Ectodermal cell (in vitro differentiated cells): ENCODE measurements at regions not wholly inside any gene's neighbourhood (a gene's known extent, or its start where the extent isn't known, plus 50 kb on each side); places are given as distances from the start of the nearest gene placed in this dataset.

ENCODE experiments used
- H3K27ac ChIP-seq: 2 replicates; pipeline ENCODE4 v1.7.0; 2013; ENCODE audit warnings: mild to moderate bottlenecking, low read depth, low read length; ENCODE audit not compliant: insufficient read depth, poor library complexity, severe bottlenecking
- H3K27me3 ChIP-seq: 2 replicates; pipeline ENCODE4 v1.7.0; 2013; ENCODE audit warnings: mild to moderate bottlenecking, low read length; ENCODE audit not compliant: insufficient read depth, control insufficient read depth, poor library complexity, severe bottlenecking
- H3K36me3 ChIP-seq: one replicate; pipeline ENCODE4 v1.7.0; 2013; ENCODE audit warnings: low read length; ENCODE audit not compliant: control insufficient read depth, insufficient read depth
- H3K4me1 ChIP-seq: one replicate; pipeline ENCODE4 v1.7.0; 2013; ENCODE audit warnings: low read length; ENCODE audit not compliant: control insufficient read depth, insufficient read depth
- H3K4me3 ChIP-seq: 2 replicates; pipeline ENCODE4 v1.7.0; 2013; ENCODE audit warnings: low read depth, low read length, control low read depth; ENCODE audit not compliant: insufficient read depth
- H3K9me3 ChIP-seq: 2 replicates; pipeline ENCODE4 v1.7.0; 2013; ENCODE audit warnings: mild to moderate bottlenecking, low read length, moderate library complexity; ENCODE audit not compliant: control insufficient read depth
- WGBS, 2 experiments: methylation state at CpG; one replicate each; pipeline ENCODE4 v1.1.7; 2013; ENCODE audit warnings: missing lambda C conversion rate in 2 of 2; 5-methylcytosine and 5-hydroxymethylcytosine counted together

GRCh38 chr2:53231908-53232307, 535.7 kb upstream of the CHAC2 start:
- Histone ChIP-seq H3K27me3 (no peaks in the 10 kb centered on the region), H3K9me3 (no peaks in the 10 kb centered on the region), H3K27ac (no peak overlapping the region), H3K36me3 (no peaks in the 10 kb centered on the region), H3K4me3 (no peak overlapping the region), H3K4me1 (peaks cover 8% of the 10 kb centered on the region)
- 60 to 67% methylated on average over 3 of the region's 3 CpGs for WGBS, 2 experiments

DNA sequence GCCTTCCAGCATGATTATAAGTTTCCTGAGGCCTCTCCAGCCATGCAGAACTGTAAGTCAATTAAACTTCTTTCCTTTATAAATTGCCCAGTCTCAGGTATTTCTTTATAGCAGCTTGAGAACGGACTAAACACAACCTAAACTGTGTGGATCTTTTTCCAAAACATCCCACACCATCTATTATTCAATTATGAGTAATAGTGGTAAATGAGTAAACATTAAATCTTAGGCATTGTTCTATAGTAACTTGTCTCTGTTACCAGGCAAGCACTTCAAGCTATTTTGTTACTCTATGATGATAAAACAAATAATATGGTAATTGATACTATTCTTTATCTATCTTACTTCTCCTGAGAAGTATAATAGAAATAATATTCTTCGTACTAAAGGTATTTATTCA, 536.9 kb upstream of the CHAC2 start:
- no peaks in the 10 kb centered on the region for H3K9me3 ChIP-seq

DNA sequence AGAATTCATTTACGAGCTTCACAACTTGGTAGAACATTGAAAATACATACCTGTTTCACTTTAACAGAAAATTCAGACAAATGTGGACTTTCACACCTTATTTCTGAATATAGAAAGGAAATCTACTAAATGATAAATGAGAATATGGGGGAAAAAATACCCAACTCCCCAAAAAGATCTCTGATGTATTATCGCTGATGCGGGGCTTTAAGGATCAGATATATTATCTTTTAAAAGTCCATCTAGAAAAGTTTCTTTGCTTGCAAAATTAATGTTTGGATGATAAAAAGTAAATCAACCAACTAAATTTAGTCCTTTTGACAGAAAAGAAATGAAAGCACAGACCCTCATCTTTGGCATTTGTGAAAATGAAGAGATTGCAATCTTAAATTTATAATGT, 540.1 kb upstream of the CHAC2 start:
- Histone ChIP-seq H3K27ac (no peak overlapping the region), H3K27me3 (no peaks in the 10 kb centered on the region), H3K36me3 (no peaks in the 10 kb centered on the region), H3K4me3 (no peak overlapping the region), H3K4me1 (no peaks in the 10 kb centered on the region), H3K9me3 (no peaks in the 10 kb centered on the region)
- 100% methylated on average over 1 of the region's 3 CpGs for WGBS, 2 experiments

More for the DNA sequence above, 536.9 kb upstream of the CHAC2 start:
- no peaks in the 10 kb centered on the region for H3K27me3 ChIP-seq
- 86 to 100% methylated on average over 1 of the region's 2 CpGs for WGBS, 2 experiments
- H3K4me1 ChIP-seq = peaks cover 7% of the 10 kb centered on the region
- no peaks in the 10 kb centered on the region for H3K36me3 ChIP-seq
- H3K4me3 ChIP-seq = no peak overlapping the region
- H3K27ac ChIP-seq = no peak overlapping the region

DNA sequence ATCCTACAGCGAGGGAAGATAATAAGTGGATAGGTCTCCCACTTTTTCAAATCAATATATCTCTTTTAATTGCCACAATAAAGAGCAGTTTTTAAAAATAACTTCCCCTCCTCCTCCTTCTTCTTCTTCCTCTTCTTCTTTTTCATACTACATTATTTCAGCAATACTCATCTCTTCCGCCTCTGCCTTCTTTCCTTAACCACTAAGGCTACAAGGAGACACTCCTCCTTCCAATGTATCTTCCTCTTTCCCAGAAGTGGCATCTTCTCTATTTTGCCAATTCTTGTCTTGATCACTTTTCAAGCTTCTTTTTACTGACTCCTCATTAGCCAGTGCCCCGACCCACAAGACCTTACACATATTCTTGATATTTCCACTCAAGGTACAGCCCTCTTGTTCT, 546.6 kb upstream of the CHAC2 start:
- Histone ChIP-seq H3K27ac (no peak overlapping the region), H3K4me3 (no peak overlapping the region), H3K9me3 (no peaks in the 10 kb centered on the region), H3K36me3 (no peaks in the 10 kb centered on the region), H3K4me1 (no peaks in the 10 kb centered on the region), H3K27me3 (no peaks in the 10 kb centered on the region)
- WGBS, 2 experiments = 93 to 94% methylated on average over 3 of the region's 3 CpGs

DNA sequence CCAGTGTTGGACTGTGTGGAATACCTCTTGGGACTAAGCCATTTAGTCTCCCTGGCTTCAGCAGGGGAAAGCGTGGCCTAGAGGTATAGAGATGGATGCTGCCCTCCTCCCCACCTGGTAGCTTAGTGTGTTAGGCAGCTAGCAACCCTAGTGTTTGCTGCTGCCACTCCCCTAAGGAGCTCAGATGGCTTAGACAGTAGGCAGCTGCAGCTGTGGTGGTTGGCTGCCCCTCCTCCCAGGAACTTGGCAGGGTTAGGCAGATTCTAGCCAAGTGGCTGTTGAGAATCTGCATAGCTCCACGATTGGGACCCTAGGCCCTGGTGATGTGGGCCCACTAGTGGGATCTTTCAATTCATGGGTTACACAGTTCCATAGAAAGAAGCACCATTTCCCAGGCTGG, 550.4 kb upstream of the CHAC2 start:
- 89 to 94% methylated on average over 2 of the region's 2 CpGs for WGBS, 2 experiments
- H3K36me3 ChIP-seq = no peaks in the 10 kb centered on the region
- H3K27me3 ChIP-seq = no peaks in the 10 kb centered on the region
- H3K4me1 ChIP-seq = no peaks in the 10 kb centered on the region
- H3K27ac ChIP-seq = no peak overlapping the region
- H3K9me3 ChIP-seq = no peaks in the 10 kb centered on the region
- H3K4me3 ChIP-seq = no peak overlapping the region

DNA sequence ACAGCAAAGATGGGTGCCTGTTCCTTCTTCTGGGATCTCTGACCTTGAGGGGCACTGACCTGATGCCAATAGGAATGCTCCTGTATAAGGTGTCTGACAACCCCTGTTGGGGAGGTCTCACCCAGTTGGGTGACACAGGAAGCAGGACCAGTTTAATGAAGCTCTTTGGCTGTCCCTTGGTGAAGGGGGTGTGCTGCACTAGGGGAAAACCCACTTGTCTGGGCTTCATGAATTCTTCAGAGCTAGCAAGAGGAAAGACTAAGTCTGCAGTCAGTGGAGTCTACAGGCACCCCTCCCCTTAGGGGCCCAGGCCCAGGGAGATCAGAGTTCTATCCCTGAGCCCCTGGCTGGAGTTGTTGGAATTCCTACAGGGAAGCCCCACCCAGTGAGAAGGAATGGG, 550.8 kb upstream of the CHAC2 start:
- Histone ChIP-seq H3K4me1 (no peaks in the 10 kb centered on the region), H3K4me3 (no peak overlapping the region), H3K36me3 (no peaks in the 10 kb centered on the region), H3K9me3 (no peaks in the 10 kb centered on the region), H3K27me3 (no peaks in the 10 kb centered on the region), H3K27ac (no peak overlapping the region)

DNA sequence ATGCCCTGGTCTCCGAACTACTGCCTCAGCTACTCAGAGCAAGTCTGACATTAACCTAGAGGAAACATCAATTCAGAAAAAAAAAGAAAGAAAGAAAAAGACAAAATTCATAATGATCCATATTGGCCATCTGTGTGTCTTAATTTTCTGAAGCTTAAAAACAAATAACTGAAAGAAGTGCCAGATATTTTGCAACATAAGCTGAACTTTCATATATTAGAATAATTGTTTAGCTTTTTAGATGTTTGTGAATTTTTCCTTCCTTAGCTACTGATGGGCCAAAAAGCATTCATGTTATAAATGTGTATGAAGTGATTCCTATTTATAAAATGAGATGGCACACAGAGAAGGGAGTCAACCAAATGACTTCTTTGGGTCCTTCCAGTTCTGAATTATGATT, 555.0 kb upstream of the CHAC2 start:
- H3K4me1 ChIP-seq = no peaks in the 10 kb centered on the region
- H3K9me3 ChIP-seq = no peaks in the 10 kb centered on the region
- H3K27me3 ChIP-seq = no peaks in the 10 kb centered on the region
- no peaks in the 10 kb centered on the region for H3K36me3 ChIP-seq
- no peak overlapping the region for H3K4me3 ChIP-seq
- no peak overlapping the region for H3K27ac ChIP-seq
- WGBS, 2 experiments = 83 to 100% methylated on average over 1 of the region's 1 CpG

DNA sequence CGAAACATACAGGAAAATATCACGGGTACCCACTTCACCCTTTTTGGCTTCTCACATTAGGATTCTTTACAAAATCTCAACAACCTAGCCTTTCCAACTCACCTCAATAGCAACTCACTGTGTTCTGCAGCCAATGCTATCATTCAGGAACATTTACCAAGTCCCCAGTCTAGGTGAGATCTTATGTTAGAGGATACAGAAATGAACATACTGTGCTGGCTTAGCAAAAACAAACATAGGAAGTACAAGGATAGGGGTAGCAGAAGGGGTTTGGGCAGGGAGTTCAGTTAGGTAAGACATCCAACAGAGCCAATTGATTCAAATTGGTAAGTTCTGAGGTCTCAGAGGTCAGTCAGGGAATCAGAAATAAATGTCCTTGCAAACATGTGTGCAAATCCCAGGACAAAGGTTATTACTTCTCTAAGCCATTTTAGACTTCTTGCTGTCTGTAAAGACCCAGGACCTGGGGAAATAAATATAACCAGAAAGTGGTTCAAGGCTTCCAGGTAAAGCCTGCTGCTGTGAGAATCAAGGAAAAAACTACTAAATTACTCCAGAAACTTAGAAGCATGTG, 556.3 kb upstream of the CHAC2 start:
- Histone ChIP-seq H3K4me1 (no peaks in the 10 kb centered on the region), H3K4me3 (no peak overlapping the region), H3K27ac (no peak overlapping the region), H3K9me3 (no peaks in the 10 kb centered on the region), H3K27me3 (no peaks in the 10 kb centered on the region), H3K36me3 (no peaks in the 10 kb centered on the region)
- WGBS, 2 experiments = 67 to 86% methylated on average over 2 of the region's 2 CpGs

GRCh38 chr2:53210538-53210937, 557.1 kb upstream of the CHAC2 start:
- H3K36me3 ChIP-seq = no peaks in the 10 kb centered on the region
- H3K4me3 ChIP-seq = no peak overlapping the region
- H3K9me3 ChIP-seq = no peaks in the 10 kb centered on the region
- 51 to 54% methylated on average over 3 of the region's 3 CpGs for WGBS, 2 experiments
- H3K4me1 ChIP-seq = no peaks in the 10 kb centered on the region
- H3K27ac ChIP-seq = no peak overlapping the region
- H3K27me3 ChIP-seq = no peaks in the 10 kb centered on the region

DNA sequence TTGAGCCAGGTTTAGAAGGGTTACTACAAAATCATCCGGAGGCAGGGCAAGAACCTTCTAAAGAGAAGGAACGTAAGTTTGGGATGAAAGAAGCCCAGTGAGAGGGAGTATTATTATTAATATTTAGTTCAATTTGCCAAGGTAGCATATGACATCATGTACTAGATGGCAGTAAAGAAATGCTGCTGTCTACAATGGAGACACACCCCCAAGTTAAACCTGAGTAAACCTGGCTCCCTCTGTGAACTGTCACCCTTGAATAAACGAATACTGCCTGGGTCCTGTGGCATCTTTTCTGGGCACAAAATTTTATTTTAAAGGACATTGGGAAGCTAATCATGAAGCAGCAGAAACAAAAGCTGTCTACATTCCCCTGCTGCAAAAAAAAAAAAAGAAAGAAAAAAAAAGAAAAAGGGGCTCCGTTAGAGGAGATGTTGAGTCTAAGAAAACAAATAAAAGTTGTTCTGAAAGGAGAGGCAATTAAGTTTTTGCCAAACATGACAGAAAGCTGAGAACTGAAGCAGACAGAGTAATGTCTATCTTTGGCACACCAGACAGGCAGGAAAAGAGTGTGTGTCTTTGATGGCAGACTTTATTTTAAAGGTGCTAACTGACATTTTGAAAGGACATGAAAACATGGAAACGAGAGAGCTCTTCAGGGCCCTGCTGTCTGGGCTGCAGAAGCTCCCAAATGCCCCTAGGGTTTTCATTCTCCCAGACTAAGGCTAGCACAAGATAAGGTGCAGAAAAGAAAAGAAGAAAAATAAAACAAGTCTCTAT, 557.7 kb upstream of the CHAC2 start:
- H3K36me3 ChIP-seq = no peaks in the 10 kb centered on the region
- H3K27ac ChIP-seq = no peak overlapping the region
- H3K4me3 ChIP-seq = no peak overlapping the region
- H3K9me3 ChIP-seq = no peaks in the 10 kb centered on the region
- 89 to 92% methylated on average over 5 of the region's 5 CpGs for WGBS, 2 experiments
- no peaks in the 10 kb centered on the region for H3K4me1 ChIP-seq
- H3K27me3 ChIP-seq = no peaks in the 10 kb centered on the region
